Spleen (tissue), 11 donors: ENCODE measurements at regions not wholly inside any gene's neighbourhood (a gene's known extent, or its start where the extent isn't known, plus 50 kb on each side); places are given as distances from the start of the nearest gene placed in this dataset.

ENCODE experiments used
- DNase-seq: peaks from one replicate; pipeline ENCODE4 v3.0.0-alpha.2; 2020
- H3K27ac ChIP-seq, 8 donors: fragments of 200-600 bp; sonication (generic) in 7 of 8; 1 replicate in 4 of 8; 2 replicates in 4 of 8; pipeline versions ENCODE4 v1.5.0 to v1.8.0; 2016 to 2021; ENCODE audit warnings: inconsistent platforms in 4 of 8, mild to moderate bottlenecking in 4 of 8, moderate library complexity in 1 of 8
- H3K27me3 ChIP-seq, 7 donors: fragments of 200-600 bp; sonication (generic) in 6 of 7; replicated peaks in 1 of 7; 1 replicate in 4 of 7; 2 replicates in 3 of 7; pipeline versions ENCODE4 v1.5.0 to v1.8.0; 2016 to 2021; ENCODE audit warnings: inconsistent platforms in 3 of 7, mild to moderate bottlenecking in 1 of 7
- H3K36me3 ChIP-seq, 6 donors: fragments of 200-600 bp; sonication (generic) in 5 of 6; 1 replicate in 4 of 6; 2 replicates in 2 of 6; pipeline versions ENCODE4 v1.5.0 to v1.8.0; 2016 to 2021; ENCODE audit warnings: inconsistent platforms in 2 of 6
- H3K4me1 ChIP-seq, 6 donors: fragments of 200-600 bp; sonication (generic) in 5 of 6; 1 replicate in 3 of 6; 2 replicates in 3 of 6; pipeline versions ENCODE4 v1.5.0 to v1.8.0; 2016 to 2021; ENCODE audit warnings: inconsistent platforms in 3 of 6
- H3K4me3 ChIP-seq, 8 donors: fragments of 200-600 bp; sonication (generic) in 7 of 8; 1 replicate in 4 of 8; 2 replicates in 4 of 8; pipeline versions ENCODE4 v1.5.0 to v1.8.0; 2016 to 2021; ENCODE audit warnings: inconsistent platforms in 4 of 8, mild to moderate bottlenecking in 4 of 8, moderate library complexity in 2 of 8
- H3K9me3 ChIP-seq, 8 donors: fragments of 200-600 bp; sonication (generic) in 7 of 8; 1 replicate in 4 of 8; 2 replicates in 4 of 8; pipeline versions ENCODE4 v1.5.0 to v1.8.0; 2016 to 2021; ENCODE audit warnings: inconsistent platforms in 4 of 8
- CTCF ChIP-seq, 11 experiments: fragments of 200-600 bp in 7 of 11; fragments of 450-650 bp in 4 of 11; sonication (generic) in 4 of 11; IDR thresholded peaks in 8 of 11; conservative IDR thresholded peaks in 3 of 11; 1 replicate in 7 of 11; 2 replicates in 4 of 11; pipeline versions ENCODE4 v1.4.0 to v1.8.0; 2016 to 2021; ENCODE audit warnings: antibody characterized with exemption in 11 of 11, inconsistent platforms in 4 of 11, mild to moderate bottlenecking in 1 of 11
- POLR2A ChIP-seq, 3 donors: fragments of 450-650 bp; IDR thresholded peaks; one replicate each; pipeline ENCODE4 v1.5.1; 2017; ENCODE audit warnings: antibody characterized with exemption in 3 of 3, mild to moderate bottlenecking in 1 of 3
- POLR2AphosphoS5 ChIP-seq, 3 donors: sonication (generic); formaldehyde crosslinking; IDR thresholded peaks; one replicate each; pipeline ENCODE4 v1.5.1; 2017; ENCODE audit warnings: antibody characterized with exemption in 3 of 3
- WGBS, 5 donors: extraction: QIAGEN DNeasy Blood & Tissue Kit in 3 of 5; methylation state at CpG; one replicate each; pipeline versions ENCODE4 v1.1.5 to v1.1.7; 2013 to 2018; 5-methylcytosine and 5-hydroxymethylcytosine counted together
- intact Hi-C: fragments of 100-400 bp; cut with DNase I; formaldehyde crosslinking; loops from one replicate; pipeline ENCODE4 v1.15.0; 2023; ENCODE audit warnings: low total_unique reads
- donor health status: healthy with polysubstance abuse.
- donor health status: DM: no; HTN: no; CAD: no; lungs with moderate emphysema.
- donor health status: DM: no; HTN: no; CAD: no.
- donor health status: Bipolar disorder and iron deficiency.
- donor health status: healthy.
- donor health status: DM: no; HTN: no; CAD: no.
- donor health status: DM: yes; HTN: yes; CAD: no.

GRCh38 chr1:234737967-234738314, 128.0 kb upstream of the IRF2BP2 start:
- no peak overlapping the region for H3K4me3 ChIP-seq
- intact Hi-C loops, result no loop called here
- TF ChIP-seq POLR2AphosphoS5 (IDR thresholded peaks at IDR 0.05) (no peak), CTCF (IDR thresholded peaks at IDR 0.05 in 8 of 11, conservative IDR thresholded peaks at IDR 0.05 in 3 of 11) (no peak), POLR2A (IDR thresholded peaks at IDR 0.05) (no peak)
- H3K9me3 ChIP-seq, result no peaks in the 10 kb centered on the region
- no peak for DNase-seq
- no peaks in the 10 kb centered on the region for H3K4me1 ChIP-seq
- H3K27me3 ChIP-seq, result no peaks in the 10 kb centered on the region
- WGBS, 5 donors, result 61 to 72% (median 65%) methylated on average over 6 of the region's 6 CpGs
- H3K27ac ChIP-seq, result no peak overlapping the region
- H3K36me3 ChIP-seq, result no peaks in the 10 kb centered on the region

GRCh38 chr1:234735916-234736315, 125.9 kb upstream of the IRF2BP2 start:
- Histone ChIP-seq H3K4me1 (peaks cover 5 to 16% (median 14%) of the 10 kb centered on the region in 6 donors), H3K4me3 (no peak overlapping the region), H3K27me3 (no peaks in the 10 kb centered on the region), H3K9me3 (no peaks in the 10 kb centered on the region), H3K36me3 (no peaks in the 10 kb centered on the region), H3K27ac (no peak overlapping the region)
- intact Hi-C loops, result no loop called here
- TF ChIP-seq POLR2AphosphoS5 (IDR thresholded peaks at IDR 0.05) (no peak), CTCF (IDR thresholded peaks at IDR 0.05 in 8 of 11, conservative IDR thresholded peaks at IDR 0.05 in 3 of 11) (no peak), POLR2A (IDR thresholded peaks at IDR 0.05) (no peak)
- 87 to 96% (median 94%) methylated on average over 14 of the region's 14 CpGs for WGBS, 5 donors
- no peak for DNase-seq

GRCh38 chr1:234735476-234735875, 125.5 kb upstream of the IRF2BP2 start:
- no peak overlapping the region for H3K4me3 ChIP-seq
- no peaks in the 10 kb centered on the region for H3K9me3 ChIP-seq
- no peaks in the 10 kb centered on the region for H3K36me3 ChIP-seq
- intact Hi-C loops, result no loop called here
- TF ChIP-seq POLR2A (IDR thresholded peaks at IDR 0.05), result no peak
- TF ChIP-seq CTCF (IDR thresholded peaks at IDR 0.05 in 8 of 11, conservative IDR thresholded peaks at IDR 0.05 in 3 of 11), result no peak
- no peak for TF ChIP-seq POLR2AphosphoS5 (IDR thresholded peaks at IDR 0.05)
- H3K27me3 ChIP-seq, result no peaks in the 10 kb centered on the region
- H3K27ac ChIP-seq, result no peak overlapping the region
- DNase-seq, result no peak
- peaks cover 9 to 20% (median 18%) of the 10 kb centered on the region in 6 donors for H3K4me1 ChIP-seq
- 88 to 98% (median 92%) methylated on average over 14 of the region's 14 CpGs for WGBS, 5 donors

GRCh38 chr1:234734869-234735268, 124.9 kb upstream of the IRF2BP2 start:
- Histone ChIP-seq H3K4me3 (no peak overlapping the region), H3K4me1 (peaks cover 13 to 26% (median 23%) of the 10 kb centered on the region in 6 donors), H3K36me3 (no peaks in the 10 kb centered on the region), H3K27ac (no peak overlapping the region), H3K27me3 (no peaks in the 10 kb centered on the region), H3K9me3 (no peaks in the 10 kb centered on the region)
- TF ChIP-seq POLR2A (IDR thresholded peaks at IDR 0.05) (no peak), POLR2AphosphoS5 (IDR thresholded peaks at IDR 0.05) (no peak), CTCF (IDR thresholded peaks at IDR 0.05 in 8 of 11, conservative IDR thresholded peaks at IDR 0.05 in 3 of 11) (no peak)
- intact Hi-C loops, result no loop called here
- 62 to 87% (median 77%) methylated on average over 9 of the region's 9 CpGs for WGBS, 5 donors
- DNase-seq, result no peak
